GM23338 (cell line): ENCODE measurements at regions not wholly inside any gene's neighbourhood (a gene's known extent, or its start where the extent isn't known, plus 50 kb on each side); places are given as distances from the start of the nearest gene placed in this dataset.

ENCODE experiments used
- ATAC-seq: fragments of 200-7000 bp; cut with Tn5 transposase; 3 replicates; pipeline ENCODE4 v1.9.1; 2020
- DNase-seq: peaks from one replicate; pipeline ENCODE4 v3.0.0-alpha.2; 2015; ENCODE audit warnings: low spot score
- H2AFZ ChIP-seq: fragments of 200-600 bp; sonication (generic); 2 replicates; pipeline ENCODE4 v1.8.0; 2016; ENCODE audit warnings: antibody characterized with exemption, mild to moderate bottlenecking, moderate library complexity
- H3F3A ChIP-seq: fragments of 200-600 bp; sonication (generic); replicated peaks from 2 replicates; pipeline ENCODE4 v1.8.0; 2017; ENCODE audit warnings: antibody characterized with exemption, mixed run types, low read depth
- H3K27ac ChIP-seq: fragments of 200-600 bp; sonication (generic); 2 replicates; pipeline ENCODE4 v1.6.1; 2016; ENCODE audit warnings: low read depth
- H3K27me3 ChIP-seq: fragments of 200-600 bp; sonication (generic); 2 replicates; pipeline ENCODE4 v1.8.0; 2016; ENCODE audit warnings: mild to moderate bottlenecking, mixed run types, moderate library complexity; ENCODE audit not compliant: insufficient read depth
- H3K36me3 ChIP-seq: fragments of 200-600 bp; sonication (generic); 2 replicates; pipeline ENCODE4 v1.8.0; 2016; ENCODE audit warnings: mild to moderate bottlenecking; ENCODE audit not compliant: insufficient read depth
- H3K4me1 ChIP-seq: fragments of 200-600 bp; sonication (generic); 2 replicates; pipeline ENCODE4 v1.8.0; 2016; ENCODE audit warnings: mild to moderate bottlenecking, moderate library complexity; ENCODE audit not compliant: insufficient read depth
- H3K4me2 ChIP-seq: fragments of 200-600 bp; sonication (generic); 2 replicates; pipeline ENCODE4 v1.7.1; 2017; ENCODE audit warnings: mixed run types
- H3K4me3 ChIP-seq: fragments of 200-600 bp; sonication (generic); 2 replicates; pipeline ENCODE4 v1.6.1; 2016; ENCODE audit warnings: mixed run types
- H3K79me2 ChIP-seq: fragments of 200-600 bp; sonication (generic); replicated peaks from 2 replicates; pipeline ENCODE4 v1.8.0; 2017; ENCODE audit warnings: mild to moderate bottlenecking; ENCODE audit not compliant: insufficient read depth
- H3K9me2 ChIP-seq: fragments of 200-600 bp; sonication (generic); 2 replicates; pipeline ENCODE4 v1.8.0; 2017; ENCODE audit not compliant: insufficient read depth
- H4K20me1 ChIP-seq: fragments of 200-600 bp; sonication (generic); replicated peaks from 2 replicates; pipeline ENCODE4 v1.8.0; 2017; ENCODE audit warnings: mild to moderate bottlenecking; ENCODE audit not compliant: insufficient read depth
- H3K27ac Mint-ChIP-seq: 2 replicates; pipeline ENCODE4 v1.8.0; 2020; ENCODE audit warnings: inconsistent platforms, mild to moderate bottlenecking, moderate library complexity, mixed read lengths
- H3K27me3 Mint-ChIP-seq: 3 replicates; pipeline ENCODE4 v1.8.0; 2022; ENCODE audit warnings: low read depth, mild to moderate bottlenecking, moderate library complexity, mixed read lengths, inconsistent platforms; ENCODE audit not compliant: insufficient read depth, poor library complexity
- H3K36me3 Mint-ChIP-seq: 3 replicates; pipeline ENCODE4 v1.8.0; 2021; ENCODE audit warnings: low read depth, mild to moderate bottlenecking, inconsistent platforms, moderate library complexity, mixed read lengths
- H3K4me1 Mint-ChIP-seq: 3 replicates; pipeline ENCODE4 v1.8.0; 2020; ENCODE audit warnings: mild to moderate bottlenecking, inconsistent platforms, mixed read lengths
- H3K4me3 Mint-ChIP-seq: 3 replicates; pipeline ENCODE4 v1.8.0; 2021; ENCODE audit warnings: moderate library complexity, mild to moderate bottlenecking, inconsistent platforms, mixed read lengths
- H3K9me3 Mint-ChIP-seq: 3 replicates; pipeline ENCODE4 v1.8.0; 2020; ENCODE audit warnings: moderate library complexity, mild to moderate bottlenecking, inconsistent platforms, mixed read lengths
- CREB1 ChIP-seq: fragments of 250-450 bp; sonication (Bioruptor Pico); IDR thresholded peaks from 2 replicates; pipeline ENCODE4 v1.5.0; 2020; ENCODE audit warnings: low read depth, mild to moderate bottlenecking, moderate library complexity
- CTCF ChIP-seq, 2 experiments: fragments of 200-600 bp in 1 of 2; sonication (generic) in 1 of 2; conservative IDR thresholded peaks; 2 replicates each; pipeline versions ENCODE4 v1.5.1 to v1.6.1; 2016 to 2017; ENCODE audit warnings: antibody characterized with exemption in 2 of 2, low read depth in 2 of 2, mild to moderate bottlenecking in 2 of 2, moderate library complexity in 1 of 2
- ETS1 ChIP-seq: IDR thresholded peaks from 2 replicates; pipeline ENCODE4 v1.6.1; 2016; ENCODE audit warnings: antibody characterized with exemption
- EZH2 ChIP-seq: fragments of 200-600 bp; sonication (generic); IDR thresholded peaks from one replicate; pipeline ENCODE4 v1.8.0; 2017; ENCODE audit warnings: antibody characterized with exemption, mild to moderate bottlenecking, low read depth; ENCODE audit not compliant: unreplicated experiment
- EZH2phosphoT487 ChIP-seq: fragments of 200-600 bp; sonication (generic); IDR thresholded peaks from one replicate; pipeline ENCODE4 v1.8.1; 2018; ENCODE audit warnings: antibody characterized with exemption; ENCODE audit not compliant: unreplicated experiment
- JUNB ChIP-seq: IDR thresholded peaks from one replicate; pipeline ENCODE4 v1.6.1; 2016; ENCODE audit warnings: antibody characterized with exemption; ENCODE audit not compliant: unreplicated experiment
- NANOG ChIP-seq: IDR thresholded peaks from 2 replicates; pipeline ENCODE4 v1.6.1; 2016; ENCODE audit warnings: antibody characterized with exemption, borderline replicate concordance
- POLR2AphosphoS5 ChIP-seq: IDR thresholded peaks from 2 replicates; pipeline ENCODE4 v1.6.1; 2016; ENCODE audit warnings: antibody characterized with exemption, low read depth
- REST ChIP-seq: IDR thresholded peaks from one replicate; pipeline ENCODE4 v1.6.1; 2018; ENCODE audit warnings: antibody characterized with exemption; ENCODE audit not compliant: unreplicated experiment
- STAT1 ChIP-seq: IDR thresholded peaks from one replicate; pipeline ENCODE4 v1.6.1; 2016; ENCODE audit warnings: antibody characterized with exemption; ENCODE audit not compliant: unreplicated experiment
- ZNF114 ChIP-seq: fragments of 250-450 bp; sonication (Bioruptor Pico); IDR thresholded peaks from 2 replicates; pipeline ENCODE4 v1.5.0; 2020; ENCODE audit warnings: mild to moderate bottlenecking, moderate library complexity
- ZNF331 ChIP-seq: fragments of 250-450 bp; sonication (Bioruptor Pico); IDR thresholded peaks from 2 replicates; pipeline ENCODE4 v1.5.0; 2020; ENCODE audit warnings: low read depth, mild to moderate bottlenecking, moderate library complexity
- ZNF462 ChIP-seq: fragments of 250-450 bp; sonication (Bioruptor Pico); IDR thresholded peaks from 2 replicates; pipeline ENCODE4 v1.5.0; 2020; ENCODE audit warnings: mild to moderate bottlenecking, moderate library complexity

GRCh38 chr5:23649594-23649993, 142.2 kb downstream of the PRDM9 start:
- ATAC-seq = no peak
- no peak overlapping the region for H3K4me3 Mint-ChIP-seq
- no peak overlapping the region for H3K4me3 ChIP-seq

More at GRCh38 chr5:23649594-23649993, 142.2 kb downstream of the PRDM9 start:
- Mint-ChIP-seq H3K27ac (no peak overlapping the region), H3K27me3 (peaks cover 1% of the 10 kb centered on the region), H3K4me1 (peaks cover 3% of the 10 kb centered on the region; the same call in 2 of the 3 replicates), H3K9me3 (peaks cover 2% of the 10 kb centered on the region; the same call in 2 of the 3 replicates), H3K36me3 (no peaks in the 10 kb centered on the region)
- Histone ChIP-seq H3K27me3 (no peaks in the 10 kb centered on the region), H3K36me3 (no peaks in the 10 kb centered on the region), H3K79me2 (no peaks in the 10 kb centered on the region), H3K27ac (no peak overlapping the region), H2AFZ (no peak overlapping the region), H3K9me2 (no peaks in the 10 kb centered on the region), H4K20me1 (no peaks in the 10 kb centered on the region), H3K4me2 (no peak overlapping the region), H3F3A (no peaks in the 10 kb centered on the region), H3K4me1 (no peaks in the 10 kb centered on the region)
- DNase-seq = no peak
- no peak for TF ChIP-seq STAT1
- TF ChIP-seq CTCF (conservative IDR thresholded peaks at IDR 0.05; ENCODE audit: low read depth in 2 of 2) = no peak
- no peak for TF ChIP-seq ZNF462 (CRISPR knock-in tag)
- TF ChIP-seq POLR2AphosphoS5 = no peak
- TF ChIP-seq ZNF114 (CRISPR knock-in tag) = no peak
- TF ChIP-seq ETS1 = no peak
- no peak for TF ChIP-seq ZNF331 (CRISPR knock-in tag)
- no peak for TF ChIP-seq NANOG
- no peak for TF ChIP-seq EZH2phosphoT487
- TF ChIP-seq JUNB = no peak
- no peak for TF ChIP-seq CREB1 (CRISPR knock-in tag)
- no peak for TF ChIP-seq EZH2
- no peak for TF ChIP-seq REST
